Liver (tissue), 8 donors: ENCODE measurements at regions not wholly inside any gene's neighbourhood (a gene's known extent, or its start where the extent isn't known, plus 50 kb on each side); places are given as distances from the start of the nearest gene placed in this dataset.

Experiments
- DNase-seq: peaks from one replicate; pipeline ENCODE4 v3.0.0-alpha.2; 2017; ENCODE audit warnings: low spot score
- H3K27ac ChIP-seq, 2 donors: one replicate each; pipeline ENCODE4 v1.7.0; 2013; ENCODE audit warnings: inconsistent platforms in 2 of 2, low read length in 2 of 2, control low read depth in 1 of 2, low read depth in 1 of 2, mild to moderate bottlenecking in 1 of 2
- H3K27me3 ChIP-seq, 4 donors: one replicate each; pipeline versions ENCODE4 v1.6.1 to v1.7.0; 2013; ENCODE audit warnings: low read length in 3 of 4, inconsistent platforms in 1 of 4, mild to moderate bottlenecking in 1 of 4, moderate library complexity in 1 of 4; ENCODE audit not compliant: control insufficient read depth in 4 of 4, insufficient read depth in 4 of 4
- H3K36me3 ChIP-seq, 4 donors: one replicate each; pipeline versions ENCODE4 v1.6.1 to v1.7.0; 2013; ENCODE audit warnings: low read length in 3 of 4, mild to moderate bottlenecking in 3 of 4, low read depth in 1 of 4, moderate library complexity in 1 of 4; ENCODE audit not compliant: control insufficient read depth in 4 of 4, insufficient read depth in 3 of 4
- H3K4me1 ChIP-seq, 4 donors: one replicate each; pipeline versions ENCODE4 v1.6.1 to v1.7.0; 2013; ENCODE audit warnings: low read length in 3 of 4, mild to moderate bottlenecking in 3 of 4, moderate library complexity in 1 of 4; ENCODE audit not compliant: control insufficient read depth in 4 of 4, insufficient read depth in 4 of 4
- H3K4me3 ChIP-seq, 3 donors: one replicate each; pipeline versions ENCODE4 v1.6.1 to v1.7.0; 2013; ENCODE audit warnings: low read length in 3 of 3, control low read depth in 1 of 3, low read depth in 1 of 3, mild to moderate bottlenecking in 1 of 3
- H3K9ac ChIP-seq, 2 donors: one replicate each; pipeline ENCODE4 v1.7.0; 2013; ENCODE audit warnings: low read length in 2 of 2, mild to moderate bottlenecking in 2 of 2, moderate library complexity in 2 of 2, control low read depth in 1 of 2, low read depth in 1 of 2
- H3K9me3 ChIP-seq, 4 donors: one replicate each; pipeline versions ENCODE4 v1.6.1 to v1.7.0; 2013; ENCODE audit warnings: low read length in 3 of 4; ENCODE audit not compliant: control insufficient read depth in 4 of 4
- EGR1 ChIP-seq, 2 donors: IDR thresholded peaks; 2 replicates each; pipeline ENCODE4 v1.6.1; 2016 to 2018; ENCODE audit warnings: antibody characterized with exemption in 2 of 2, low read depth in 2 of 2
- FOXA1 ChIP-seq: IDR thresholded peaks from 2 replicates; pipeline ENCODE4 v1.6.1; 2016; ENCODE audit warnings: antibody characterized with exemption
- FOXA2 ChIP-seq: IDR thresholded peaks from 2 replicates; pipeline ENCODE4 v1.6.1; 2016; ENCODE audit warnings: antibody characterized with exemption
- GABPA ChIP-seq, 2 donors: IDR thresholded peaks in 1 of 2; conservative IDR thresholded peaks in 1 of 2; 2 replicates each; pipeline ENCODE4 v1.6.1; 2016; ENCODE audit warnings: antibody characterized with exemption in 2 of 2, mild to moderate bottlenecking in 1 of 2, moderate library complexity in 1 of 2
- HNF4A ChIP-seq, 2 donors: conservative IDR thresholded peaks; 2 replicates each; pipeline ENCODE4 v1.6.1; 2016; ENCODE audit warnings: antibody characterized with exemption in 2 of 2, mild to moderate bottlenecking in 2 of 2
- HNF4G ChIP-seq: IDR thresholded peaks from 2 replicates; pipeline ENCODE4 v1.6.1; 2016; ENCODE audit warnings: antibody characterized with exemption
- JUND ChIP-seq, 2 donors: IDR thresholded peaks; 2 replicates each; pipeline ENCODE4 v1.6.1; 2016; ENCODE audit warnings: antibody characterized with exemption in 2 of 2
- NR2F2 ChIP-seq: IDR thresholded peaks from 2 replicates; pipeline ENCODE4 v1.6.1; 2016; ENCODE audit warnings: antibody characterized with exemption
- RXRA ChIP-seq, 2 donors: IDR thresholded peaks; 2 replicates each; pipeline ENCODE4 v1.6.1; 2017 to 2018; ENCODE audit warnings: antibody characterized with exemption in 2 of 2, mild to moderate bottlenecking in 1 of 2
- SP1 ChIP-seq: IDR thresholded peaks from 2 replicates; pipeline ENCODE4 v1.6.1; 2018; ENCODE audit warnings: antibody characterized with exemption, mild to moderate bottlenecking
- TAF1 ChIP-seq: conservative IDR thresholded peaks from 2 replicates; pipeline ENCODE4 v1.6.1; 2016; ENCODE audit warnings: antibody characterized with exemption, mild to moderate bottlenecking
- YY1 ChIP-seq: IDR thresholded peaks from 2 replicates; pipeline ENCODE4 v1.6.1; 2016; ENCODE audit warnings: antibody characterized with exemption, mild to moderate bottlenecking
- WGBS: extraction: QIAGEN DNeasy Blood & Tissue Kit; methylation state at CpG from one replicate; pipeline ENCODE4 v1.1.7; 2013; 5-methylcytosine and 5-hydroxymethylcytosine counted together
- TF ChIP-seq, protein P1 (sequence below): IDR thresholded peaks from 2 replicates; pipeline ENCODE4 v1.6.1; 2016; ENCODE audit warnings: antibody characterized with exemption, mild to moderate bottlenecking
- TF ChIP-seq, protein P2 (sequence below): fragments of 150-350 bp; IDR thresholded peaks from 2 replicates; pipeline ENCODE4 v1.5.1; 2017; ENCODE audit warnings: improper control_type of control experiment, low read depth, low read length; ENCODE audit not compliant: missing input control
- TF ChIP-seq, protein P3 (sequence below): IDR thresholded peaks from 2 replicates; pipeline ENCODE4 v1.6.1; 2016; ENCODE audit warnings: antibody characterized with exemption
- TF ChIP-seq, protein P4 (sequence below): IDR thresholded peaks from 2 replicates; pipeline ENCODE4 v1.6.1; 2016; ENCODE audit warnings: antibody characterized with exemption
- TF ChIP-seq, protein P5 (sequence below): IDR thresholded peaks from 2 replicates; pipeline ENCODE4 v1.6.1; 2016; ENCODE audit warnings: antibody characterized with exemption
- donor health status: healthy.
- donor health status: healthy.
- donor health status: healthy.
- donor health status: healthy.
- donor health status: healthy.

DNA sequence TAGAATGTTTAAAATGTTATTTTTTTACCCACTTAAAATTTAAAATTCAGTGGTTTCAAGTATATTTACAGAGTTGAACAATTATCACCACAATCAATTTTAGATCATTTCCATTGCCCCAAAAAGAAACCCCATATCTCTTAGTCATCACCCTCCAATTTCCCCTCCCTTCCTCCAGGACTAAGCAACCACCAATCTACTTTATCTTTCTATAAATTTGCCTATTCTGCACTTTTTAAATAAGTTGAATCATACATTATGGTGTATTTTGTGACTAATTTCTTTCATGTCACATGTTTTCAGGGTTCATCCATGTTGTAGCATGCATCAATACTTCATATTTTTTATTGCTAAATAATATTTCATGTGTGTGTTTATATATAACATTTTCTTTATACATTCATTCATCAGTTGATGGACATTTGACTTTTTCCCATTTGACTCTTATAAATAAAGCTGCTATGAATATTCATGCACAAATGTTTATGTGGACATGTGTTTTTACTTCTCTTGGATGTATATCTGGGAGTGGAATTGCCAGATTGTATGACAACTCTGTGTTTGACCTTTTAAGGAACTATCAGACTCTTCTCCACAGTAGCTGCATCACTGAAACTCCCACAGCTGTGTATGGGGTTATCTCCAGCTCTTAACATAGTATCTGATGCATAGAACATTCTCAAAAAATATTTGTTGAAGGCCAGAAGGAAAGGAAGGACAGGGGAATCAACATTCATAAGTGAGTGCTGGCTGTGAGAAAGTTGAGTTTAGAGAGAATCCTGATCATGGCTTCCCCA, 107.8 kb upstream of the OXGR1 start:
- H3K4me1 ChIP-seq = no peaks in the 10 kb centered on the region
- H3K36me3 ChIP-seq = no peaks in the 10 kb centered on the region
- H3K27me3 ChIP-seq = no peaks in the 10 kb centered on the region
- H3K27ac ChIP-seq = no peak overlapping the region
- TF ChIP-seq, protein P1, sequence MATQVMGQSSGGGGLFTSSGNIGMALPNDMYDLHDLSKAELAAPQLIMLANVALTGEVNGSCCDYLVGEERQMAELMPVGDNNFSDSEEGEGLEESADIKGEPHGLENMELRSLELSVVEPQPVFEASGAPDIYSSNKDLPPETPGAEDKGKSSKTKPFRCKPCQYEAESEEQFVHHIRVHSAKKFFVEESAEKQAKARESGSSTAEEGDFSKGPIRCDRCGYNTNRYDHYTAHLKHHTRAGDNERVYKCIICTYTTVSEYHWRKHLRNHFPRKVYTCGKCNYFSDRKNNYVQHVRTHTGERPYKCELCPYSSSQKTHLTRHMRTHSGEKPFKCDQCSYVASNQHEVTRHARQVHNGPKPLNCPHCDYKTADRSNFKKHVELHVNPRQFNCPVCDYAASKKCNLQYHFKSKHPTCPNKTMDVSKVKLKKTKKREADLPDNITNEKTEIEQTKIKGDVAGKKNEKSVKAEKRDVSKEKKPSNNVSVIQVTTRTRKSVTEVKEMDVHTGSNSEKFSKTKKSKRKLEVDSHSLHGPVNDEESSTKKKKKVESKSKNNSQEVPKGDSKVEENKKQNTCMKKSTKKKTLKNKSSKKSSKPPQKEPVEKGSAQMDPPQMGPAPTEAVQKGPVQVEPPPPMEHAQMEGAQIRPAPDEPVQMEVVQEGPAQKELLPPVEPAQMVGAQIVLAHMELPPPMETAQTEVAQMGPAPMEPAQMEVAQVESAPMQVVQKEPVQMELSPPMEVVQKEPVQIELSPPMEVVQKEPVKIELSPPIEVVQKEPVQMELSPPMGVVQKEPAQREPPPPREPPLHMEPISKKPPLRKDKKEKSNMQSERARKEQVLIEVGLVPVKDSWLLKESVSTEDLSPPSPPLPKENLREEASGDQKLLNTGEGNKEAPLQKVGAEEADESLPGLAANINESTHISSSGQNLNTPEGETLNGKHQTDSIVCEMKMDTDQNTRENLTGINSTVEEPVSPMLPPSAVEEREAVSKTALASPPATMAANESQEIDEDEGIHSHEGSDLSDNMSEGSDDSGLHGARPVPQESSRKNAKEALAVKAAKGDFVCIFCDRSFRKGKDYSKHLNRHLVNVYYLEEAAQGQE = no peak
- TF ChIP-seq JUND (IDR thresholded peaks at IDR 0.05) (no peak), HNF4G (no peak), EGR1 (IDR thresholded peaks at IDR 0.05; ENCODE audit: low read depth in 2 of 2) (no peak), YY1 (no peak), NR2F2 (no peak), FOXA1 (no peak), FOXA2 (no peak), GABPA (IDR thresholded peaks at IDR 0.05 in 1 of 2, conservative IDR thresholded peaks at IDR 0.05 in 1 of 2) (no peak)
- TF ChIP-seq, protein P2, sequence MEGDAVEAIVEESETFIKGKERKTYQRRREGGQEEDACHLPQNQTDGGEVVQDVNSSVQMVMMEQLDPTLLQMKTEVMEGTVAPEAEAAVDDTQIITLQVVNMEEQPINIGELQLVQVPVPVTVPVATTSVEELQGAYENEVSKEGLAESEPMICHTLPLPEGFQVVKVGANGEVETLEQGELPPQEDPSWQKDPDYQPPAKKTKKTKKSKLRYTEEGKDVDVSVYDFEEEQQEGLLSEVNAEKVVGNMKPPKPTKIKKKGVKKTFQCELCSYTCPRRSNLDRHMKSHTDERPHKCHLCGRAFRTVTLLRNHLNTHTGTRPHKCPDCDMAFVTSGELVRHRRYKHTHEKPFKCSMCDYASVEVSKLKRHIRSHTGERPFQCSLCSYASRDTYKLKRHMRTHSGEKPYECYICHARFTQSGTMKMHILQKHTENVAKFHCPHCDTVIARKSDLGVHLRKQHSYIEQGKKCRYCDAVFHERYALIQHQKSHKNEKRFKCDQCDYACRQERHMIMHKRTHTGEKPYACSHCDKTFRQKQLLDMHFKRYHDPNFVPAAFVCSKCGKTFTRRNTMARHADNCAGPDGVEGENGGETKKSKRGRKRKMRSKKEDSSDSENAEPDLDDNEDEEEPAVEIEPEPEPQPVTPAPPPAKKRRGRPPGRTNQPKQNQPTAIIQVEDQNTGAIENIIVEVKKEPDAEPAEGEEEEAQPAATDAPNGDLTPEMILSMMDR = no peak
- no peak overlapping the region for H3K9ac ChIP-seq
- H3K9me3 ChIP-seq = no peaks in the 10 kb centered on the region
- no peak for DNase-seq
- no peak overlapping the region for H3K4me3 ChIP-seq

DNA sequence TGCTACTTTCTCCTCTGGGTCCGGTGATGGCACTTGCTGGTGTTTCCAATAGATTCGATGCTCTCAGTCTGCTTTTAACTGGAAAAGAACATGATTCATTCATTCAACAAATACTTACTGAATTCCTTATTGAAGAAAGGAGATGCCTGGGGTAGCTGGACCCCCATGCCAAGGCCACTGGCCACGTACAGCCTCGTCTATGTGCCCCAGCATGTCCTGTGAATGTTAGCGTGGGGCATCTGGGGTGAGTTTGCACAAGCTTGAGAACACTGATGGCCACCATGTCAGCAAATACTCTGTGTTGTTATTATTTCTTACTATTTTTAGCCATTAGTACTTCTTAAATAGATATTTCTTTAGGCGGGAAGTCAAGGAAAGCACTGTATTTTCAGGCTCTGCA, 112.0 kb upstream of the OXGR1 start:
- no peak overlapping the region for H3K27ac ChIP-seq
- no peak for DNase-seq
- TF ChIP-seq TAF1 = no peak
- TF ChIP-seq, protein P3, sequence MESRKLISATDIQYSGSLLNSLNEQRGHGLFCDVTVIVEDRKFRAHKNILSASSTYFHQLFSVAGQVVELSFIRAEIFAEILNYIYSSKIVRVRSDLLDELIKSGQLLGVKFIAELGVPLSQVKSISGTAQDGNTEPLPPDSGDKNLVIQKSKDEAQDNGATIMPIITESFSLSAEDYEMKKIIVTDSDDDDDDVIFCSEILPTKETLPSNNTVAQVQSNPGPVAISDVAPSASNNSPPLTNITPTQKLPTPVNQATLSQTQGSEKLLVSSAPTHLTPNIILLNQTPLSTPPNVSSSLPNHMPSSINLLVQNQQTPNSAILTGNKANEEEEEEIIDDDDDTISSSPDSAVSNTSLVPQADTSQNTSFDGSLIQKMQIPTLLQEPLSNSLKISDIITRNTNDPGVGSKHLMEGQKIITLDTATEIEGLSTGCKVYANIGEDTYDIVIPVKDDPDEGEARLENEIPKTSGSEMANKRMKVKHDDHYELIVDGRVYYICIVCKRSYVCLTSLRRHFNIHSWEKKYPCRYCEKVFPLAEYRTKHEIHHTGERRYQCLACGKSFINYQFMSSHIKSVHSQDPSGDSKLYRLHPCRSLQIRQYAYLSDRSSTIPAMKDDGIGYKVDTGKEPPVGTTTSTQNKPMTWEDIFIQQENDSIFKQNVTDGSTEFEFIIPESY = no peak
- TF ChIP-seq, protein P2 = no peak
- TF ChIP-seq RXRA (IDR thresholded peaks at IDR 0.05) = no peak
- no peak for TF ChIP-seq NR2F2
- no peak for TF ChIP-seq SP1
- TF ChIP-seq HNF4A (conservative IDR thresholded peaks at IDR 0.05) = no peak
- no peak for TF ChIP-seq JUND (IDR thresholded peaks at IDR 0.05)
- TF ChIP-seq, protein P4, sequence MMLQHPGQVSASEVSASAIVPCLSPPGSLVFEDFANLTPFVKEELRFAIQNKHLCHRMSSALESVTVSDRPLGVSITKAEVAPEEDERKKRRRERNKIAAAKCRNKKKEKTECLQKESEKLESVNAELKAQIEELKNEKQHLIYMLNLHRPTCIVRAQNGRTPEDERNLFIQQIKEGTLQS = no peak
- TF ChIP-seq HNF4G = no peak
- no peak for TF ChIP-seq EGR1 (IDR thresholded peaks at IDR 0.05; ENCODE audit: low read depth in 2 of 2)
- TF ChIP-seq GABPA (IDR thresholded peaks at IDR 0.05 in 1 of 2, conservative IDR thresholded peaks at IDR 0.05 in 1 of 2) = no peak
- TF ChIP-seq, protein P5, sequence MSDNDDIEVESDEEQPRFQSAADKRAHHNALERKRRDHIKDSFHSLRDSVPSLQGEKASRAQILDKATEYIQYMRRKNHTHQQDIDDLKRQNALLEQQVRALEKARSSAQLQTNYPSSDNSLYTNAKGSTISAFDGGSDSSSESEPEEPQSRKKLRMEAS = no peak
- TF ChIP-seq FOXA1 = no peak
- WGBS = 71% methylated on average over 6 of the region's 6 CpGs
- no peaks in the 10 kb centered on the region for H3K36me3 ChIP-seq
- H3K4me1 ChIP-seq = peaks cover 0 to 9% (median 3%) of the 10 kb centered on the region in 4 donors
- H3K9ac ChIP-seq = no peak overlapping the region
- H3K9me3 ChIP-seq = no peaks in the 10 kb centered on the region
- H3K4me3 ChIP-seq = no peak overlapping the region
- H3K27me3 ChIP-seq = no peaks in the 10 kb centered on the region
